ENCODE measurements at regions not wholly inside any gene's neighbourhood (a gene's known extent, or its start where the extent isn't known, plus 50 kb on each side); places are given as distances from the start of the nearest gene placed in this dataset.

- DNase-seq = no peak
Measured at GRCh38 chr1:39109644-39110043, 83.5 kb downstream of the NDUFS5 start.

GRCh38 chr1:39110325-39110851, 84.2 kb downstream of the NDUFS5 start:
- DNase-seq = peak; percentile 30

GRCh38 chr1:39110882-39111281, 84.7 kb downstream of the NDUFS5 start:
- no peak for DNase-seq

- no peak for DNase-seq
Measured at GRCh38 chr1:39113109-39113743, 87.1 kb downstream of the NDUFS5 start.

GRCh38 chr1:39115271-39116110, 89.0 kb upstream of the MACF1 start:
- DNase-seq = no peak

GRCh38 chr1:39116116-39116607, 88.3 kb upstream of the MACF1 start:
- no peak for DNase-seq

- no peak for DNase-seq
Measured at GRCh38 chr1:39116860-39117728, 87.4 kb upstream of the MACF1 start.

- DNase-seq = no peak
Measured at GRCh38 chr1:39117899-39118450, 86.5 kb upstream of the MACF1 start.

- no peak for DNase-seq
Measured at GRCh38 chr1:39122056-39122455, 82.4 kb upstream of the MACF1 start.

- DNase-seq = no peak
Measured at GRCh38 chr1:39124282-39124681, 80.2 kb upstream of the MACF1 start.

GRCh38 chr1:39127513-39127912, 77.0 kb upstream of the MACF1 start:
- DNase-seq = no peak

- no peak for DNase-seq
Measured at GRCh38 chr1:39128126-39128525, 76.4 kb upstream of the MACF1 start.

- no peak for DNase-seq
Measured at GRCh38 chr1:39128959-39129358, 75.5 kb upstream of the MACF1 start.

GRCh38 chr1:39129514-39129913, 75.0 kb upstream of the MACF1 start:
- DNase-seq = no peak

GRCh38 chr1:39130325-39130724, 74.2 kb upstream of the MACF1 start:
- DNase-seq = no peak

GRCh38 chr1:39131940-39132339, 72.6 kb upstream of the MACF1 start:
- no peak for DNase-seq

GRCh38 chr1:39132505-39133339, 71.8 kb upstream of the MACF1 start:
- peak; percentile 69 for DNase-seq

GRCh38 chr1:39133340-39133684, 71.2 kb upstream of the MACF1 start:
- no peak for DNase-seq

GRCh38 chr1:39134768-39135333, 69.6 kb upstream of the MACF1 start:
- no peak for DNase-seq

- DNase-seq = no peak
Measured at GRCh38 chr1:39136638-39137037, 67.9 kb upstream of the MACF1 start.

- DNase-seq = no peak
Measured at GRCh38 chr1:39139723-39140360, 64.7 kb upstream of the MACF1 start.
